Activated CD4-positive, alpha-beta T cell treated with anti-CD3 and anti-CD28 coated beads for 24 hours (primary cell): ENCODE measurements at regions not wholly inside any gene's neighbourhood (a gene's known extent, or its start where the extent isn't known, plus 50 kb on each side); places are given as distances from the start of the nearest gene placed in this dataset.
"Not testable (repeated sequence)": the region's sequence is repeated elsewhere in the genome, so short reads cannot be mapped to it uniquely, and the experiment has no call there.

ENCODE experiments used
- DNase-seq, 2 donors: peaks; one replicate each; pipeline ENCODE4 v3.0.0-alpha.2; 2020; ENCODE audit warnings: low read depth in 2 of 2

- no peak for DNase-seq
These were observed 298.7 kb upstream of the USP25 start for GRCh38 chr21:15431053-15431452.

- no peak for DNase-seq
These were observed 296.7 kb upstream of the USP25 start for GRCh38 chr21:15433091-15433490.

DNA sequence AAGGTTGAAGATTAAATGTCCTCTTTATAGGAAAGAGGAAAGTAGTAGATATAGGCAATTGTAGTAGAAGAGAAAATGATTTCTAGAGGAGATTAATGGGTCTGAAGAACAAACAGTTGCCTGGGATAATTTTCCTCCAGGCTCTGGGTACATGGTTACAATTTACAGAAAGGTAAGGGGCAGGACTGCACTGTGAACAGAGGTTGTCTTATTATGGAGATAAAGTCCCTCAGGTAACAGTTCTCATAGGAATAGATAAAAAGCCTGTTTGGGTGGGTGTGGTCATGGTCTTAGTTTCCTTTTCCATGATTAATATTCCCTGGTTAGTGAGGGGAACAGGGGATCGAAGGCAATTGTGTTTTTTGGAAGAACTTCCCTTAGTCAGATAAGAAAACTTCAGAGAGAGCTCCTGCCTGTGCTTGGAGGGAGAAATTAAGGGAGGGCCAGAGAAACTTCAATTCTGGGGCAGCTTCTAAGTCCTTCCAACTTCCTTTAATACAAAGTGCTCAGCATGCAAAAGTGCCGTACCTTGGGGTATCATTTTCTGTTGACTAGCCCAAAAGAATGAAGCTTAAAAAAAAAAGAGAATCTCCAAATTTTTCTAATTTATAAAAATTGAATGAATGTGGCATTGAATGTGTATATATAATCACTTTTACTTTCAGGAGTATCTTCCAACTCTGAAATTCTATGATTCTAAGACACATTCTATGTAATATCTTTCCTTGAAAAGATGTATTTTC is 295.4 kb upstream of the USP25 start:
- no peak for DNase-seq

- no peak for DNase-seq
These were observed 293.8 kb upstream of the USP25 start for GRCh38 chr21:15436031-15436430.

GRCh38 chr21:15437883-15438282 is 291.9 kb upstream of the USP25 start:
- no peak for DNase-seq

GRCh38 chr21:15439726-15440125 is 290.1 kb upstream of the USP25 start:
- no peak for DNase-seq

DNA sequence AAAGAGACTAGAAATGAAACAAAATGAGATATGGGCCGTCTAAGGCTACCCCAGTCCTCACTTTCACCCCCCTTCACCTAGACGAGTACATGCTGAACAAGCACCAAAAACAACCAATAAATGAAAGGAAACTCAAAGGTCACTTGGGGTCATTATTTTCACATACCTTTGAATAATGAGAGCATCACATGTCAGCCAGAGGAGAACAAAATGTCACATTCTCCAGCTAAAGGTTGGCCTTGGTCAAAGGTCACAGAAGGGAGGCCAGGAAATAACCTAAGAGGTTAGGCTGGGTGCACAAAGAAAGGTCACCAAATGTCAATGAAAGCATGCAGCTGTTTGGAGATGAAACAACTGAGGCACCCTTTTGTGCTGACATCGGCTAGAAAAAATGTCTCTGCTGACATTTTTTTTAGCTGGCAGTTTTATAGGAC is 288.7 kb upstream of the USP25 start:
- no peak for DNase-seq

GRCh38 chr21:15441992-15442391 is 287.8 kb upstream of the USP25 start:
- DNase-seq: no peak

DNA sequence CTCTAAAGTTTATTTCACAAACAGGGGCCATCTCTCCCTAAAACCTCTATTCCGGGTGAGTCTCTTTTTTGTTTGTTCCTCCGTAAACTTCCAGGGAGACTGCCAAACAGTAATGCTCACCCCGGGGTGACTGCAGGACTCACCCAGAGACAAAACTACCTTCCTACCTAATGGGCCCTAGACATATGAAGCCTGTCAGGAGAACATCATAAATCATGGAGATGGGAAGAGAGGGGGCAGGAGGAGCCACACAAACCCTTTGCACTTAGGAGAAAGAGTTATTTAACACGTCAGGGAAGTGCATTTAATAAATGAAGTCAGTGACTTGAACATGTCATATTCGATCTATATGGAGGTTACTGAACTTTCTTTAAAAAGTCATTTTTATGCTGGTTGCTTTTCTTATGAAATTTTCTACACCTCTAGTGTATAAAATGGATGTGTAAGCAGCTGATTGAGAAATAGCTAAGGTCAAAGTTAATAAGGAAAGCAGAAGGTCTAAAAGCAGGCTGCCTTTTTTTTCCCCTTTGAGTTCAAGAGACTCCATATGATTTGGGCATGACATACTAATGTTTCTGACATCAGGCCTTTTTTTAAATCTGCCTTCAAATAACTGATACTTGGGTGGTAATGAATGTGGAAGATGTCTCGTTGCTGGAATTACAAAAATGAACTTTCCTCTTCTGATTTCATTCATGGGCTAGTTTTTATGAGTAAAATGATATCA is 286.9 kb upstream of the USP25 start:
- DNase-seq: no peak

GRCh38 chr21:15443740-15444117 is 286.1 kb upstream of the USP25 start:
- no peak for DNase-seq

- no peak for DNase-seq
These were observed 285.4 kb upstream of the USP25 start for GRCh38 chr21:15444118-15444960.

- DNase-seq: no peak
These were observed 284.5 kb upstream of the USP25 start for GRCh38 chr21:15445327-15445726.

DNA sequence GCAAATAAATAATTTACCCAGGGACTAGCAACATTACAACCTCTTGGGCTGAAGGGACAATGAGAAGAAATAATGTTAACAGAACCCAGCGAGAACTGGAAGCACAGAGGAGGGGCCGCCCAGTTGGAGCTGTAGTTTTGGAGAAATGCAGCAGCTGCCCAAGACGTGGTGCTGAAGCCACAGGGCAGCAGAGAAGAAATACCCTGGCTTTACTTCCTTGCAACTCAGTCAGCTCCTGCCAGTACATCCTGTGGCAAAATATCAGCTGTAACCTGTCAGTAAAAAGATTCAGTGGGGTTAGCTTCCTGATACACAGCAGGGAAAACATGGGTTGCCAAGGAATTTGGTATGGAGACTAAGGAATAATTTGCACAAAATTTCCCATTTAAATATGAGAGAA is 283.6 kb upstream of the USP25 start:
- DNase-seq: no peak

- no peak for DNase-seq
These were observed 280.2 kb upstream of the USP25 start for GRCh38 chr21:15449556-15449955.

DNA sequence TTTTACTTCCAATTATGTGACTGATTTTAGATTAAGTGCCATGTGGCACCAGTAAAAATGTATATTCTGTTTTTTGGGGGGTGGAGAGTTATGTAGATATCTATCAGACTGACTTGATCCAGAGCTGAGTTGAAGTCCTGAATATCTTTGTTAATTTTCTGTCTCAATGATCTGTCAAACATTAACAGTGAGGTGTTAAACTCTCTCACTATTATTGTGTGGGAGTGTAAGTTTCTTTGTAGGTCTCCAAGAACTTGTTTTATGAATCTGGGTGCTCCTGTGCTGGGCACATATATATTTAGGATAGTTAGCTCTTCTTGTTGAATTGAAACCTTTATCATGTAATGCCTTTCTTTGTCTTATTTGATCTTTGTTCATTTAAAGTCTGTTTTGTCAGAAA is 276.5 kb upstream of the USP25 start:
- no peak for DNase-seq

GRCh38 chr21:15453785-15454184 is 276.0 kb upstream of the USP25 start:
- not testable (repeated sequence) for DNase-seq

DNA sequence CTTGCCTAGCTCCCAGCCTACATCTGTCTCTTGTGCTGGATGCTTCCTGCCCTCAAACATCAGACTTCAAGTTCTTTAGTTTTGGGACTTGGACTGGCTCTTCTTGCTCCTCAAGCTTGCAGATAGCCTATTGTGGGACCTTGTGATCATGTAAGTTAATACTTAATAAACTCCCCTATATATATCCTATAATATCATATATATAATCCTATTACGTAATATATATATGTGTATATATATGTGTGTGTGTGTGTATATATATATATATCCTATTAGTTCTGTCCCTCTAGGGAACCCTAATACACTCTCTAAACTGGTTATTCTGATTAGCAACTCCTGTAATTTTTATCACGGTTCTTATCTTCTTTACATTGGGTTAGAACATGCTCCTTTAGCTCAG is 274.9 kb upstream of the USP25 start:
- not testable (repeated sequence) for DNase-seq

DNA sequence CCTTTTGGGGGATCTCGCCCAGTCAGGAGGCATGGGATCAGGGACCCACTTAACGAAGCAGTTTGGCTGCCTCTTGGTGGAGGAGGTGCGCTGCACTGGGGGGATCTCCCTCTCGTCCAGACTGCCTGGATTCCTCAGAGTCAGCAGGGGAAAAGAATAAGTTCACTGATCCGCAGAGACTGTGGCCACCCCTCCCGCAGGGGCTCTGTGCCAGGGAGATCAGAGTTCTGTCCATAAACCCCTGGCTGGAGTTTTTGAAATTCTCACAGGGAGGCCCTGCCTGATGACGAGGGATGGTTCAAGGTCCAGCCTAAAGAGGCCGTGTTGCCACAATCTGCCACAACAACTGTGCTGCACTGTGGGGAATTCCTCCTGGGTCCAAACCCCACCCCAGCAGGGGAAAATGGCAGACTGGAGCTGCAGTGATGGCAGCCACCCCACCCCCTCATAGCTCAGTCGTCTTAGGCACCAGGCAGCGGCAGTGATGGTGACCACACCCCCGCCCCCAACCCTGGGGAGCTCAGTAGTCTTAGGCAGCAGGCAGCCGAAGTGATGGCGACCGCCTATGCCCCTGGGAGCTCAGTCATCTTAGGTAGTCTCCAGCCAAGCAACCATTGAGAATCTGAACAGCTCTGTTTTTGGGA is 273.8 kb upstream of the USP25 start:
- DNase-seq: no peak

DNA sequence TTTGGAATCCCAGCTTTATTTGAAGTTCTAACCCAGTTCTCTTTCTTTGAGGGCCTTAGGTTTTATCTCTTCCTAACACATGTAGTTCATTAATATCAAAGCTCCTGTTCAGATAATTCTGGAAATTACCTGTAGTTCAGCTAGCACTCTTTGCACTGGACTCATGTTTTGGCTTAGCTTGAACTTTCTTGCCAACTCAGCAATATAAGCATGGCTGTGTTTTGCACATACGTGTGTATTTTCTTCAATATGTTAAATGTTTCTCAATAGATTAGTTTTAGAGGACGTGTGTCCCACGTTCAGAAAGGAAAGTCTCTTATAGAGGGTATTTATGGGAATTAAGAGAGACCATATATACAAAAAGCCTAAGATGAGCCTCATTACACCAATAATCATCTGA is 271.8 kb upstream of the USP25 start:
- no peak for DNase-seq

- DNase-seq: no peak
These were observed 267.7 kb upstream of the USP25 start for GRCh38 chr21:15462092-15462491.

DNA sequence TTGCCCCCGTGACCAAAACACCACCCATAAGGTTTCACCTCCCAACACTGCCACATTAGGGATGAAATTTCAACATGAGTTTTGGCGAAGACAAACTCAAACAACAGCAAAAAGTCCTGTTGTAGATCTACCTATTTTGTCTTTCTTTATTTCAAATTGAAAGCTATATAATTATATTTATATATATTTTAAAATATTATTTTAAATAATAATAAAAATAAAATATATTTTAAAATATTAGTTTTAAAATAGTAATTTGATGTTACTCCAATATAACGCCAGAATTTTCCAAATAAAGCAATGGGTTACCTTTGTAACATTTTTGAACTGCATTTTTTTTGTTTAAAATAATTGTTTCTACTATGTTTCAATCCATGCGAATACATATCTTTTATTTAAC is 263.5 kb upstream of the USP25 start:
- no peak for DNase-seq

GRCh38 chr21:15468368-15468767 is 261.4 kb upstream of the USP25 start:
- no peak for DNase-seq
